ENCODE measurements at regions not wholly inside any gene's neighbourhood (a gene's known extent, or its start where the extent isn't known, plus 50 kb on each side); places are given as distances from the start of the nearest gene placed in this dataset.

DNA sequence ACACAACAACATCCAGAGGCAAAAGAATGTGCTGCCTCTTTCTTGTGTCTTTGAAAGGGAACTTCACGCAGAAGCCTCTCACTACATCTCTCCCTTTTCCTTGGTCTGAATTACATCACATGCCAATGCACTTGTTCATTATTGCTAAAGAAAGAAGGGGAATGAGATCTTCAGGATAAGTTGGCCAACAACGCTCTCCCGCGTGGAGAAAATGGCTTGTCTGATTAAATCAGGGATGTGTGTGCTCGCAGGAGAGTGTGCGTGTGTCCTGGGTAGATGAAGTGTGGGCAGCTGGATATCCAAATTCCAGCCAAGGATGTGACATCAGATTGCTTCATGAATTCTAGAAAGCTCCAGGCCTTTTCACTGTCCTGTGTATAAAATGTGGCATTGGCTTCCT lies 541.6 kb upstream of the FZD8 start:
- Histone ChIP-seq H3K9me3 (no peaks in the 10 kb centered on the region), H3K4me1 (peaks cover 0 to 26% (median 2%) of the 10 kb centered on the region in 4 donors), H3K27ac (no peak overlapping the region), H3K27me3 (no peaks in the 10 kb centered on the region), H3K36me3 (no peaks in the 10 kb centered on the region), H3K4me3 (no peak overlapping the region)
- WGBS, 2 donors: 98 to 99% methylated on average over 6 of the region's 6 CpGs
- TF ChIP-seq, protein P1, sequence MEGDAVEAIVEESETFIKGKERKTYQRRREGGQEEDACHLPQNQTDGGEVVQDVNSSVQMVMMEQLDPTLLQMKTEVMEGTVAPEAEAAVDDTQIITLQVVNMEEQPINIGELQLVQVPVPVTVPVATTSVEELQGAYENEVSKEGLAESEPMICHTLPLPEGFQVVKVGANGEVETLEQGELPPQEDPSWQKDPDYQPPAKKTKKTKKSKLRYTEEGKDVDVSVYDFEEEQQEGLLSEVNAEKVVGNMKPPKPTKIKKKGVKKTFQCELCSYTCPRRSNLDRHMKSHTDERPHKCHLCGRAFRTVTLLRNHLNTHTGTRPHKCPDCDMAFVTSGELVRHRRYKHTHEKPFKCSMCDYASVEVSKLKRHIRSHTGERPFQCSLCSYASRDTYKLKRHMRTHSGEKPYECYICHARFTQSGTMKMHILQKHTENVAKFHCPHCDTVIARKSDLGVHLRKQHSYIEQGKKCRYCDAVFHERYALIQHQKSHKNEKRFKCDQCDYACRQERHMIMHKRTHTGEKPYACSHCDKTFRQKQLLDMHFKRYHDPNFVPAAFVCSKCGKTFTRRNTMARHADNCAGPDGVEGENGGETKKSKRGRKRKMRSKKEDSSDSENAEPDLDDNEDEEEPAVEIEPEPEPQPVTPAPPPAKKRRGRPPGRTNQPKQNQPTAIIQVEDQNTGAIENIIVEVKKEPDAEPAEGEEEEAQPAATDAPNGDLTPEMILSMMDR (IDR thresholded peaks at IDR 0.05): no peak
- TF ChIP-seq EP300 (IDR thresholded peaks at IDR 0.05): no peak
- no peak for TF ChIP-seq POLR2A (IDR thresholded peaks at IDR 0.05)
- DNase-seq (ENCODE audit: low spot score in 2 of 2): no peak

DNA sequence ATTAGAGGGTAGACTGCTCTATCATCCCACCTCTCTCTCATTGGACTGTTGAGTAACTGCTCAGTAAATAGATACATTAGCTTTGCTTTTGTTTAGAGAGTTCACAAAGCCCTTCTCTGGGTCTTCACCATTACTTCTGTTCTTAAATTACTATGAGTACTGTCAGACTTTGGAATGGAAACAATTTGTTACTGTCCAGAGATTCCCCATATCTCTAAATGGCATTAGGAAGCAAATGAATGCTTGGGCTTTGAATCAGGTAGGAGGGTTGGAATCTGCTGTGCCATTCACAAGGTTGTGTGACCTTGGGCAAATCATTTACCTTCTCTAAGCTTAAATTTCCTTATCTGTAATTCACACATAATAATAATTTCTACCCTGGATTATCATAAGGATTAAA lies 541.0 kb upstream of the FZD8 start:
- Histone ChIP-seq H3K9me3 (no peaks in the 10 kb centered on the region), H3K4me1 (peaks cover 0 to 22% (median 2%) of the 10 kb centered on the region in 4 donors), H3K27ac (no peak overlapping the region), H3K27me3 (no peaks in the 10 kb centered on the region), H3K36me3 (no peaks in the 10 kb centered on the region), H3K4me3 (no peak overlapping the region)
- DNase-seq (ENCODE audit: low spot score in 2 of 2): no peak
- TF ChIP-seq, protein P1 (IDR thresholded peaks at IDR 0.05): no peak
- TF ChIP-seq POLR2A (IDR thresholded peaks at IDR 0.05) (no peak), EP300 (IDR thresholded peaks at IDR 0.05) (no peak)

DNA sequence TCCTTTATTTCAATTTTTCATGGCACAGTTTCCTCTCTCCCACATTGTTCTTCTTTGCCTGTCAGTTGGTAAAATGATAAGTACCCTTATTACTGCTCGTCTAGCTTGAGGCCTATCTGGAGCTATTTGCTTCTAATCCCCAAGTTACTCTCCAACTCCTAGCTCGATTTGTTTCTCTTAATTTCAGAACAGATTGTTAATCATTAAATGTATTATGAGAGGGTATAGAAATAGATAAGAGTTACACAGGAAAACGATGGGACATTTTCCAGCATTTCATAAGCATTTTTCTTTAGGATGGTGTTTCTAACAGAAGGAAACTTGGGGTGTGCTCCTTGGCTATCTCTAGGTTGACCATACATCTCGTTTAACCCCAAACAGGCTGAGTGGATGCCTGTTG lies 540.5 kb upstream of the FZD8 start:
- H3K4me1 ChIP-seq: peaks cover 0 to 22% (median 2%) of the 10 kb centered on the region in 4 donors
- no peak for DNase-seq (ENCODE audit: low spot score in 2 of 2)
- H3K27ac ChIP-seq: peak overlapping the region in 2 of 4 donors; percentile 49 to 54
- no peaks in the 10 kb centered on the region for H3K36me3 ChIP-seq
- no peak overlapping the region for H3K4me3 ChIP-seq
- H3K9me3 ChIP-seq: no peaks in the 10 kb centered on the region
- TF ChIP-seq EP300 (IDR thresholded peaks at IDR 0.05) (no peak), POLR2A (IDR thresholded peaks at IDR 0.05) (no peak)
- TF ChIP-seq, protein P1 (IDR thresholded peaks at IDR 0.05): no peak
- 72 to 77% methylated on average over 4 of the region's 4 CpGs for WGBS, 2 donors
- H3K27me3 ChIP-seq: no peaks in the 10 kb centered on the region

DNA sequence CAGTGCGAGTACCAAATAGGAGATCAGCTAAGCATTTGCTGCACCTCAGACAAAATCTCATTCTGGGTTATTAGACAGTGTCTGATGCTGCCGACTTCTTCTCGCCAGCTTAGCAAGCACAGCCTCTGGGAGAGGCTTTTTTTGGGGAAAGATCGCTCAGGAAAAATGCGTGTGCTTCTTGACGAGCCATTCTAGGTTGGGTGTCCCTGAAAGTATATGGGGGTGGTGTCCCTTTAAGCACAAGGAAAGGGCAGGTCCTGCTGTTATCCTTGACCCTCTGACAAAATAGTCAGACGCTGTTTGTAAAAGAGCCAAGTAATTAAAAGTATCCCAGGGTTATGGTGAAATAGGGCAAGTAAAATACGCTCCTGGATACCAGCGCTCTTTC lies 540.1 kb upstream of the FZD8 start:
- Histone ChIP-seq H3K4me1 (peaks cover 0 to 22% (median 2%) of the 10 kb centered on the region in 4 donors), H3K9me3 (no peaks in the 10 kb centered on the region), H3K36me3 (no peaks in the 10 kb centered on the region), H3K27ac (peak overlapping the region in 2 of 4 donors; percentile 49 to 54), H3K27me3 (no peaks in the 10 kb centered on the region), H3K4me3 (no peak overlapping the region)
- 36% methylated on average over 9 of the region's 9 CpGs for WGBS, 2 donors
- TF ChIP-seq, protein P1 (IDR thresholded peaks at IDR 0.05): no peak
- TF ChIP-seq EP300 (IDR thresholded peaks at IDR 0.05): peak in 1 of 2 donors; percentile 33
- no peak for DNase-seq (ENCODE audit: low spot score in 2 of 2)

DNA sequence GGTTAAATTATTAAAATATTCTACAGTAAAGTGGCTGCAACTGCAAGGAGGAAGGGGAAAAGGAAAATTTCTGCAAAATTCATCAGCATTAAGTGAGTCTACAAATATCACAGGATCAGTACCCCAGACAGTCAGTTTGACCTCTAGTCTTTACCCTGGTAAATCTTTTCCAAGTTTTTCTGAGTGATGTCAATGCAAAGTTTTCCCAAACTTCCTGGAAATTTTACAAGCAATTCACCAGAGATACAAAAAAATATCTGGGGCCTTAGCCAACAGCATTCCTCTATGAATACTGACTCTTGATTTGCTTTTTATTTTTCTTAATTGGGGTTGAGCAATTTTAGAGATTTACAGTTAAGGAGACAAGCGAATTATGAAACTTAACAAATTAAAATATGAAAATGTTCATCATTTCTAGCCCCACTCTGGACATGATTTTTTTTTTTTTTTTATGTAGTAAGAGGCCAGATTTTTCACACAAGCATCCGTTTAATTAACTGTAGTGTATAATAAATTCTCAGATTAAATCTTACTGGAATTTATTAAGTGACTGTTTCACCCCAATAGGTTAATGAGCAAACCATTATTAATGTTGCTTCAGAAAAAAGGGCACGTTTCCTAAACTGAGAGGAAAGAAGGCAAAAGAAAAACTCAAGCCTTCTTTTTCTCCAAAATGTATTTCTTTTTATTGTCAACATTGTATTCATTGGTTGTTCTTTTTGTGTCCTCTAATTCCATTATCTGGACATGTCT lies 539.5 kb upstream of the FZD8 start:
- TF ChIP-seq EP300 (IDR thresholded peaks at IDR 0.05): peak in 1 of 2 donors; percentile 25
- TF ChIP-seq, protein P1 (IDR thresholded peaks at IDR 0.05): no peak
- Histone ChIP-seq H3K9me3 (no peaks in the 10 kb centered on the region), H3K36me3 (no peaks in the 10 kb centered on the region), H3K4me3 (no peak overlapping the region), H3K27me3 (no peaks in the 10 kb centered on the region), H3K27ac (peak overlapping the region in 2 of 4 donors; percentile 49 to 54), H3K4me1 (peaks cover 0 to 22% (median 2%) of the 10 kb centered on the region in 4 donors)
- no peak for DNase-seq (ENCODE audit: low spot score in 2 of 2)
- 11 to 23% methylated on average over 3 of the region's 3 CpGs for WGBS, 2 donors
